Colonic mucosa (tissue), 4 donors: ENCODE measurements at regions not wholly inside any gene's neighbourhood (a gene's known extent, or its start where the extent isn't known, plus 50 kb on each side); places are given as distances from the start of the nearest gene placed in this dataset.

ENCODE experiments used
- DNase-seq: peaks from one replicate; pipeline ENCODE4 v3.0.0-alpha.2; 2020
- H3K27ac ChIP-seq: fragments of 200-600 bp; one replicate; pipeline ENCODE4 v1.8.0; 2021
- H3K27me3 ChIP-seq: fragments of 200-600 bp; one replicate; pipeline ENCODE4 v1.8.0; 2021
- H3K36me3 ChIP-seq: fragments of 200-600 bp; one replicate; pipeline ENCODE4 v1.8.0; 2021
- H3K4me1 ChIP-seq: fragments of 200-600 bp; one replicate; pipeline ENCODE4 v1.8.0; 2021; ENCODE audit warnings: mild to moderate bottlenecking
- H3K4me3 ChIP-seq: fragments of 200-600 bp; one replicate; pipeline ENCODE4 v1.8.0; 2021
- H3K9ac ChIP-seq, 2 donors: one replicate each; pipeline ENCODE4 v1.7.0; 2013; ENCODE audit warnings: control low read depth in 2 of 2, low read depth in 2 of 2, low read length in 2 of 2
- H3K9me3 ChIP-seq: fragments of 200-600 bp; one replicate; pipeline ENCODE4 v1.8.0; 2021
- CTCF ChIP-seq: fragments of 200-600 bp; IDR thresholded peaks from one replicate; pipeline ENCODE4 v1.8.0; 2022; ENCODE audit warnings: antibody characterized with exemption, mild to moderate bottlenecking
- intact Hi-C: fragments of 100-400 bp; cut with DNase I; formaldehyde crosslinking; loops from one replicate; pipeline ENCODE4 v1.14.1; 2022
- donor health status: healthy.
- donor health status: DM: no; HTN: no; CAD: no.
- donor health status: DM: no; HTN: no; CAD: no.

DNA sequence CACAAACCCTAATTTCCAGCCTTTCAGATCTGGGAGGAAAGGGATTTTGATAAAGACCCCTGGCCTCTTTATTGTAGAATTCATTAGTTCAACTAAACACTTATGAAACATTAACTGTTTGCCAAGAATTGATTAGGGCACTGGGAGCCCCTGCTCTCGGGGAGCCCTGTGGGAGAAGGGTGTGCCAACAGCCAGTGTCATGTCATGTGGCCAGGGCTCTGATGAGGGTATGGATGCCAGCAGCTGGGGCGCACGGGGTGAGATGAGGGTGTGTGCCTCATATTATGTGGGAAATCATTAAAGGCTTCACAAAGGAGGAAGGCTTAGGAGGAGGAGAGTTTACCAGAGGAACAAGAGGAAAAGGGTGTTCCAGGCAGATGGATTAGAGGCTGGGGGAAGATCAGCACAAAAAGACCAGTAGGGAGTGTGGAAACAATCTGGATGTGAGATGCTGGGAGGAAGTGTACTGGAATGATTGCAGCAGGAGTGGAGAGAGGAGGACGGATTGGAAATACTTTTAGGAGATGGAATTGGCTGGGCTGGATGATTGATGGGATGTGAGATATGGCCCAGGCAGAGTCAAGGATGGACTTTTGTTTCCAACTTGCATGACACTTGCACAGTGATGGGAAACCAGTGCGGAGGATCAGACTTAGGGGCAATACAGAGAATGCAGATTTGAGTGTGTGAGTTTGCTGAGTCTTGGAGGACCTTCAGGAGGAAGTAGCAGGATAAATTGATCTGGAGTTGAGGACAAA, 137.8 kb downstream of the CSNK2A3 start:
- no peak for DNase-seq
- Histone ChIP-seq H3K27me3 (no peaks in the 10 kb centered on the region), H3K4me3 (no peak overlapping the region), H3K9ac (no peak overlapping the region), H3K9me3 (no peaks in the 10 kb centered on the region), H3K36me3 (no peaks in the 10 kb centered on the region), H3K27ac (no peak overlapping the region), H3K4me1 (no peaks in the 10 kb centered on the region)
- intact Hi-C loops: no loop called here
- TF ChIP-seq CTCF: no peak

DNA sequence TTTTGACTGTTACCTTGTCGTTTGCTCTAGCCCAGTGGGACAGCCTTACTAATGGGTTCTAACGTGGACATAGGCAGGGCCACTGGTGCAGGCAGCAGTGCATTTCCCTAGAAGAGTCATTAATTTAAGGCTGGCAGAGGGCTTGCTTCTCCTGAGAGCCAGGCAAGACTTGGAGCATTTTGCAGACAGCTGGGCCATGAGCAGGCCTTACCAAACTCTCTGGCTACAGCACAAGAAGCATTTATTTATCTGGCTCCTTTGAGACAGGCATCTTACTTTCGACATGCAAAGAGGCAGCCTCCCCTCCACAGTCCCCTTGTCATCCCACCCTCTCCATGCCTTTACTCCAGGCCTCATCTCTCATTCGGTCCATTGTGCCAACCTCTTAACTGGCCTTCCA, 139.9 kb downstream of the CSNK2A3 start:
- H3K4me1 ChIP-seq: no peaks in the 10 kb centered on the region
- intact Hi-C loops: no loop called here
- no peaks in the 10 kb centered on the region for H3K27me3 ChIP-seq
- no peaks in the 10 kb centered on the region for H3K36me3 ChIP-seq
- no peak for DNase-seq
- H3K9me3 ChIP-seq: no peaks in the 10 kb centered on the region
- no peak overlapping the region for H3K4me3 ChIP-seq
- H3K9ac ChIP-seq: no peak overlapping the region
- TF ChIP-seq CTCF: no peak
- no peak overlapping the region for H3K27ac ChIP-seq

DNA sequence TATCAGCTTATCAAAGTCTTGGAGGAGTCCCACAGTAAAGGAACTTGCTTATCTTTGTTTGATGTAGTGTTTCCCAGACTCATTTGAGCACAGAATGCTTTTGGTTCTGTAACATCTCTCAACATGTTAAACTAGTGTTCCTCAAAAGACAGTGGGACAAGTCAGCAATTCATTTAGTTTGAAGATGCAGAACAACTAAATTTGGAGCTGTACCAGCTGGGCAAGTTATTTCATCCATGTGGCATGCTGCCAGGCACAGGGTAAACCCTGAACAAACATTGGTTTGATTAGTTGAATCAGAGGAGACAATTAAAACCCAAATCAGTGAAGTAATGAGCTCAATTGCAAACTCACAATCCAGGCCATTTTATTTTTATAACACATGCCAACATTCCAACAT, 141.2 kb downstream of the CSNK2A3 start:
- Histone ChIP-seq H3K27me3 (no peaks in the 10 kb centered on the region), H3K4me3 (no peak overlapping the region), H3K9ac (no peak overlapping the region), H3K4me1 (no peaks in the 10 kb centered on the region), H3K36me3 (no peaks in the 10 kb centered on the region), H3K27ac (no peak overlapping the region), H3K9me3 (no peaks in the 10 kb centered on the region)
- no peak for TF ChIP-seq CTCF
- intact Hi-C loops: no loop called here
- no peak for DNase-seq

GRCh38 chr11:11211186-11211585, 141.9 kb downstream of the CSNK2A3 start:
- no peak overlapping the region for H3K9ac ChIP-seq
- H3K4me3 ChIP-seq: no peak overlapping the region
- H3K4me1 ChIP-seq: no peaks in the 10 kb centered on the region
- no peak for DNase-seq
- H3K27ac ChIP-seq: no peak overlapping the region
- TF ChIP-seq CTCF: no peak
- no peaks in the 10 kb centered on the region for H3K27me3 ChIP-seq
- intact Hi-C loops: no loop called here
- H3K9me3 ChIP-seq: no peaks in the 10 kb centered on the region
- no peaks in the 10 kb centered on the region for H3K36me3 ChIP-seq

GRCh38 chr11:11210446-11210845, 142.6 kb downstream of the CSNK2A3 start:
- intact Hi-C loops: no loop called here

More at GRCh38 chr11:11210446-11210845, 142.6 kb downstream of the CSNK2A3 start:
- H3K36me3 ChIP-seq: no peaks in the 10 kb centered on the region
- DNase-seq: no peak
- no peak overlapping the region for H3K4me3 ChIP-seq
- no peaks in the 10 kb centered on the region for H3K9me3 ChIP-seq
- H3K4me1 ChIP-seq: no peaks in the 10 kb centered on the region
- no peak overlapping the region for H3K9ac ChIP-seq
- no peaks in the 10 kb centered on the region for H3K27me3 ChIP-seq
- no peak overlapping the region for H3K27ac ChIP-seq
- TF ChIP-seq CTCF: no peak
